HepG2 (cell line): ENCODE measurements at regions not wholly inside any gene's neighbourhood (a gene's known extent, or its start where the extent isn't known, plus 50 kb on each side); places are given as distances from the start of the nearest gene placed in this dataset.

Experiments used
- ATAC-seq: fragments of 200-7000 bp; cut with Tn5 transposase; 3 replicates; pipeline ENCODE4 v1.9.1; 2020; ENCODE audit warnings: mild to moderate bottlenecking, moderate library complexity
- BruUV-seq: library from RNA; stranded (reverse); fragments of 400-500 nt; replicated peaks from 2 replicates; lab custom pipeline; 2021; lab: Mats Ljungman, UMichigan
- CTCF ChIA-PET: fragments of 300-600 bp; formaldehyde crosslinking; extraction: SDS; loops from one replicate; lab custom pipeline; 2021; ENCODE audit warnings: low total read pairs, inconsistent platforms, low intra/inter-chr PET ratio; lab: Yijun Ruan, JAX
- POLR2A ChIA-PET: fragments of 350-600 bp; sonication (Branson Sonifier 250); formaldehyde crosslinking; loops from one replicate; lab custom pipeline; 2020; ENCODE audit warnings: antibody characterized with exemption, inconsistent platforms; lab: Yijun Ruan, JAX
- DNase-seq: peaks from one replicate; pipeline ENCODE4 v3.0.0-alpha.2; 2015; ENCODE audit warnings: low spot score
- FAIRE-seq: peaks from 3 replicates; lab custom pipeline; 2011; peaks lifted over from hg19 to GRCh38; lab: Jason Lieb, UNC
- H2AFZ ChIP-seq: one replicate; pipeline ENCODE4 v1.6.1; 2011; ENCODE audit warnings: low read length, inconsistent platforms
- H3K27ac ChIP-seq: fragments of 300-600 bp; 3 replicates; pipeline ENCODE4 v1.8.0; 2011; ENCODE audit warnings: mixed run types, mild to moderate bottlenecking, mixed read lengths, low read length, inconsistent platforms; ENCODE audit not compliant: insufficient read depth; ENCODE audit errors: extremely low read length
- H3K27me3 ChIP-seq, 2 experiments: fragments of 200-600 bp in 1 of 2; 2 replicates in 1 of 2; 3 replicates in 1 of 2; pipeline versions ENCODE4 v1.6.0 to v1.8.0; 2011; ENCODE audit warnings: low read length in 2 of 2, mild to moderate bottlenecking in 2 of 2, moderate library complexity in 2 of 2, inconsistent platforms in 1 of 2; ENCODE audit not compliant: insufficient read depth in 2 of 2, control insufficient read depth in 1 of 2
- H3K36me3 ChIP-seq, 2 experiments: fragments of 200-600 bp in 1 of 2; replicated peaks in 1 of 2; 2 replicates in 1 of 2; 3 replicates in 1 of 2; pipeline versions ENCODE4 v1.5.1 to v1.8.0; 2011; ENCODE audit warnings: low read length in 2 of 2, inconsistent platforms in 1 of 2; ENCODE audit not compliant: insufficient read depth in 2 of 2, control insufficient read depth in 1 of 2
- H3K4me1 ChIP-seq: 2 replicates; pipeline ENCODE4 v1.5.1; 2012; ENCODE audit warnings: low read length, inconsistent platforms; ENCODE audit not compliant: insufficient read depth
- H3K4me2 ChIP-seq: 2 replicates; pipeline ENCODE4 v1.6.0; 2011; ENCODE audit warnings: low read depth, low read length, inconsistent platforms
- H3K4me3 ChIP-seq, 3 experiments: fragments of 200-600 bp in 1 of 3; sonication (generic), shearing (Covaris generic) in 1 of 3; replicated peaks in 1 of 3; 2 replicates each; pipeline ENCODE4 v1.5.1; 2011 to 2016; ENCODE audit warnings: low read length in 3 of 3, inconsistent platforms in 2 of 3, low read depth in 2 of 3, mild to moderate bottlenecking in 2 of 3, control low read depth in 1 of 3, mixed read lengths in 1 of 3; ENCODE audit not compliant: insufficient read depth in 1 of 3
- H3K79me2 ChIP-seq: one replicate; pipeline ENCODE4 v1.6.1; 2011; ENCODE audit warnings: low read length, inconsistent platforms; ENCODE audit not compliant: insufficient read depth
- H3K9ac ChIP-seq: 2 replicates; pipeline ENCODE4 v1.6.0; 2011; ENCODE audit warnings: mild to moderate bottlenecking, low read depth, low read length, inconsistent platforms; ENCODE audit not compliant: insufficient read depth
- H3K9me3 ChIP-seq: 2 replicates; pipeline ENCODE4 v1.5.1; 2012; ENCODE audit warnings: mild to moderate bottlenecking, low read length
- H4K20me1 ChIP-seq: 2 replicates; pipeline ENCODE4 v1.6.0; 2011; ENCODE audit warnings: inconsistent platforms, mild to moderate bottlenecking, low read length, moderate library complexity; ENCODE audit not compliant: insufficient read depth
- ARID3A ChIP-seq: IDR thresholded peaks from 2 replicates; pipeline ENCODE4 v1.6.1; 2012; ENCODE audit warnings: low read depth, low read length, improper control_type of control experiment
- CREBL2 ChIP-seq: sonication (generic); formaldehyde crosslinking; IDR thresholded peaks from 2 replicates; pipeline ENCODE4 v1.8.1; 2023; ENCODE audit warnings: missing genetic modification reagents, mild to moderate bottlenecking, borderline replicate concordance
- E2F2 ChIP-seq: sonication (generic); formaldehyde crosslinking; IDR thresholded peaks from 2 replicates; pipeline ENCODE4 v1.4.0; 2020; ENCODE audit warnings: missing genetic modification reagents, borderline replicate concordance
- FUBP1 ChIP-seq: sonication (generic); formaldehyde crosslinking; IDR thresholded peaks from 2 replicates; pipeline ENCODE4 v1.5.1; 2020; ENCODE audit warnings: missing genetic modification reagents, mild to moderate bottlenecking, borderline replicate concordance
- GATA4 ChIP-seq: sonication (generic); IDR thresholded peaks from 2 replicates; pipeline ENCODE4 v1.6.1; 2016; ENCODE audit warnings: antibody characterized with exemption, low read depth, borderline replicate concordance
- KDM5B ChIP-seq: sonication (generic); formaldehyde crosslinking; IDR thresholded peaks from 2 replicates; pipeline ENCODE4 v1.4.0; 2020; ENCODE audit warnings: missing genetic modification reagents, mild to moderate bottlenecking, borderline replicate concordance
- MAFK ChIP-seq, 2 experiments: IDR thresholded peaks in 1 of 2; conservative IDR thresholded peaks in 1 of 2; 2 replicates each; pipeline ENCODE4 v1.6.1; 2011; ENCODE audit warnings: improper control_type of control experiment in 2 of 2, low read length in 2 of 2
- MTERF4 ChIP-seq: sonication (generic); formaldehyde crosslinking; IDR thresholded peaks from 2 replicates; pipeline ENCODE4 v1.8.0; 2023; ENCODE audit warnings: mild to moderate bottlenecking, missing genetic modification reagents
- NFE2L1 ChIP-seq: sonication (generic); formaldehyde crosslinking; IDR thresholded peaks from 2 replicates; pipeline ENCODE4 v1.4.0; 2020; ENCODE audit warnings: missing genetic modification reagents, mild to moderate bottlenecking, borderline replicate concordance
- PATZ1 ChIP-seq: sonication (generic); formaldehyde crosslinking; IDR thresholded peaks from 2 replicates; pipeline ENCODE4 v1.4.0; 2020; ENCODE audit warnings: missing genetic modification reagents
- YEATS4 ChIP-seq: sonication (generic); formaldehyde crosslinking; IDR thresholded peaks from 2 replicates; pipeline ENCODE4 v1.4.0; 2020; ENCODE audit warnings: missing genetic modification reagents, borderline replicate concordance
- ZMYM4 ChIP-seq: sonication (generic); formaldehyde crosslinking; IDR thresholded peaks from 2 replicates; pipeline ENCODE4 v1.8.1; 2023; ENCODE audit warnings: mild to moderate bottlenecking, missing genetic modification reagents
- ZNF446 ChIP-seq: sonication (generic); formaldehyde crosslinking; IDR thresholded peaks from 2 replicates; pipeline ENCODE4 v1.5.0; 2020; ENCODE audit warnings: mild to moderate bottlenecking, missing genetic modification reagents
- ZNF547 ChIP-seq: sonication (generic); formaldehyde crosslinking; IDR thresholded peaks from 2 replicates; pipeline ENCODE4 v1.5.1; 2020; ENCODE audit warnings: mild to moderate bottlenecking, missing genetic modification reagents
- ZNF720 ChIP-seq: sonication (generic); formaldehyde crosslinking; IDR thresholded peaks from 2 replicates; pipeline ENCODE4 v1.4.0; 2020; ENCODE audit warnings: missing genetic modification reagents
- WGBS: methylation state at CpG from one replicate; pipeline ENCODE4 v1.1.6; 2017; ENCODE audit warnings: low lambda C conversion rate; 5-methylcytosine and 5-hydroxymethylcytosine counted together
- in situ Hi-C: cut with HindIII; loops from 2 replicates; pipeline ENCODE4 v1.10.0; 2017; ENCODE audit warnings: low pct_unique_long_range_greater_than_20kb; ENCODE audit not compliant: extremely low pct_ligation_motif_present
- intact Hi-C: fragments of 100-400 bp; cut with micrococcal nuclease; formaldehyde crosslinking; loops from one replicate; pipeline ENCODE4 v1.10.0; 2022; ENCODE audit not compliant: unreplicated experiment

GRCh38 chr12:90170740-90171139 lies 462.1 kb upstream of the ATP2B1 start (continued):
- no peak for TF ChIP-seq PATZ1
- no peak for TF ChIP-seq MAFK (conservative IDR thresholded peaks at IDR 0.05 in 1 of 2, IDR thresholded peaks at IDR 0.05 in 1 of 2; ENCODE audit: low read length in 2 of 2)
- TF ChIP-seq ZNF547, result no peak
- TF ChIP-seq ZMYM4 (CRISPR knock-in tag), result no peak
- TF ChIP-seq ZNF720, result no peak
- TF ChIP-seq NFE2L1 (CRISPR knock-in tag), result no peak
- no peak for TF ChIP-seq ZNF446
- TF ChIP-seq CREBL2, result no peak
- TF ChIP-seq KDM5B (CRISPR knock-in tag), result no peak
- no peak for TF ChIP-seq YEATS4 (CRISPR knock-in tag)

GRCh38 chr12:90167518-90168208 lies 459.0 kb upstream of the ATP2B1 start:
- Histone ChIP-seq H3K27me3 (no peaks in the 10 kb centered on the region), H3K4me1 (no peaks in the 10 kb centered on the region), H2AFZ (no peak overlapping the region), H3K36me3 (no peaks in the 10 kb centered on the region), H3K9me3 (peaks cover 18% of the 10 kb centered on the region), H4K20me1 (no peaks in the 10 kb centered on the region), H3K27ac (no peak overlapping the region), H3K9ac (no peak overlapping the region), H3K4me2 (no peak overlapping the region), H3K79me2 (no peaks in the 10 kb centered on the region), H3K4me3 (no peak overlapping the region)
- POLR2A ChIA-PET, result no interaction called here
- 29% methylated on average over 8 of the region's 8 CpGs for WGBS
- intact Hi-C loops (no loop called here), in situ Hi-C loops (no loop called here)
- no TSS peak for BruUV-seq
- DNase-seq, result no peak
- FAIRE-seq, result no peak
- CTCF ChIA-PET, result no interaction called here
- ATAC-seq, result no peak
- TF ChIP-seq GATA4, result no peak
- no peak for TF ChIP-seq MTERF4 (CRISPR knock-in tag)
- TF ChIP-seq ARID3A, result no peak
- TF ChIP-seq E2F2 (CRISPR knock-in tag), result no peak
- TF ChIP-seq FUBP1 (CRISPR knock-in tag), result no peak
